NCI-H2029 treated with DMSO at 0.1 percent for 48 hours (cell line): ENCODE measurements at regions not wholly inside any gene's neighbourhood (a gene's known extent, or its start where the extent isn't known, plus 50 kb on each side); places are given as distances from the start of the nearest gene placed in this dataset.
"Not testable (repeated sequence)": the region's sequence is repeated elsewhere in the genome, so short reads cannot be mapped to it uniquely, and the experiment has no call there.

Experiments
- DNase-seq: peaks from one replicate; lab custom pipeline; 2025; lab: John Stamatoyannopoulos, UW

DNA sequence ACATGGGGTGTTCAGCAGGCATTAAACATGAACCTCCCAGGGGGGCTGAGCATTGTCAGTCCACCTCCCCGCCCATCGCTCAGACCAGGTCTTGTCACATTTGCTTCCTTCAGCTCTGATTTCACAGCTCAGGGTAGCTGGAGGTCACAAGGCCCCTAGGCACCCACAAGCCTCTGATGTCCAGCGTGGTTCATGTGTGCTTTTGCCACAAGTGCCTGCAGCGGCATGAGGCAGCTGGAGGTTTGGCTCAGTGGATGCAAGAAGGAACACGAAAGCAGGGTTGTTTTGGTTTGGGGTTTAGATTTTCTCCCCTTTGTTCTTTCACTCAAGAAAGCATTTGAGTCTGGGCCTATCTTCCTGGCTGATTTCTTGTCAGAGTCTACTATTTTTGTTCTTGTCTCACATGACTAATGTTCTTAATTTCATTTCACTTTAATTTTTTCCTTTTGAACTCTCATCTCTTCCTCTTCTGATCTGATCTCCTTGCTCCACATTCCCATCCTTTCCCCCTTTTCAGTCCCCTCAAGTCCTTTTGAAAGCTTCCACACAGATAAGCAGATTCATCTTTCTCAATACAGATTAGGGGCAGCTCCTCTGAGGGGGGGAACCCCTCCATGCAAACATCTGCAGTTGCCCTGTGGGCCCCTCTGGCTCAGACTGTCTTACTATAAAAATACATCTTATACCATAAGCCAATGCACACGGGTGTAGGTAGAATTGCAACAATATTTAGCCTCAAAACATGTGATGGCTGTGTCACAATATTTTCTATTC, 68.1 kb upstream of the CEP85L start:
- DNase-seq: no peak

DNA sequence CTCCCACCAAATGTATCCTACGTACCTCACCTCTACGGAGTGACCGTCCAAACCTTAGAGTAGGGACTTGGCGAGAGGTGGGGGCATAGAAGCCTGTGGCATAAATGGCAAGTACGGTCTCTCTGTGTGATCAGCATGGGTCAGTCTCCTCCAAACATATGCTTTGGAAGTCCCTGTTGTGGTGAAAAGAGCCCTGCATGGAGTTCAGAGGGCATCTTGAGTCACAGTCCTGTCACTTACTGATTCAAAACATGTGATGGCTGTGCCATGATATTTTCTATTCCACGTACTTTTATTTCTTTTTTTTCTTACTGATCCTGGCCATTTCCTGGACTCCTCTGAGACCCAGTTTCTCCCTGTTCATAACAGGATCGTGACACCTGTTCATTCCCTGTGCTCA, 67.5 kb upstream of the CEP85L start:
- no peak for DNase-seq

DNA sequence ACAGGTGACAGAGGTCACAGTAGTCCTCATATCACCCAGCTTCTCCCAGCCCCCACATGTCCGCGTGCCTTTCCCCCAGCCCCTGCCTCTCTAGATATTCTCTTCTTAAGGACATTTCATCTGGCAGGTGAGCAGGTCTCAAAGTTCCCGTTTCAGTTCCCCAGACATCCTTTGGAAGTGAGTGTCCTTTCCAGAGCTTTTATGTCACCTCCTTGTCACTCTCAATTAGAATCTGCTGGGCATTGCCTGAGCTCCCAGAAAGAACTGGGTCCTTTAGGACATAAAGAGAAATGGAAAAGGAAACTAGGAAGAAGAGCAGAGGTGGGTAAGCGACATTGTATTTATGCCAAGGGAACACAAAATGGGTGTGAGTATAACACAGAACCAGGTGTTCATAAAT, 66.9 kb upstream of the CEP85L start:
- DNase-seq: no peak

DNA sequence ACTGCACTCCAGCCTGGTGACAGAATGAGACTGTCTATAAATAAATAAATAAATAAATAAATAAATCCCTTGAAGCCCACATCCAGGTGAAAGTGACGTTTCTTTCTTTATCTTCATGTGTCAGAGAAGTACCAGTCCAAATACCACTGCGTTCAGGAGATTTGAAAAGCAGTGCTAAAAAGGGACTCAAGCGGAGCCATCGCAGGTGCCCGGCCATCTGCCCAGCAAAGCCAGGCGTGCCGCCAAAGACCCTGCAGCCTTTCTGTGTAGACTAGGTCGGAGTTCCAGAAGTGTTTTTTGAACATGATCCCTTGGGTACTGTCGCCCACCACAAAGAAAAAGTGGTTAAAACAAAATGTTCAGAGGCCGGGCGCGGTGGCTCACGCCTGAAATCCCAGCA, 65.7 kb upstream of the CEP85L start:
- no peak for DNase-seq

DNA sequence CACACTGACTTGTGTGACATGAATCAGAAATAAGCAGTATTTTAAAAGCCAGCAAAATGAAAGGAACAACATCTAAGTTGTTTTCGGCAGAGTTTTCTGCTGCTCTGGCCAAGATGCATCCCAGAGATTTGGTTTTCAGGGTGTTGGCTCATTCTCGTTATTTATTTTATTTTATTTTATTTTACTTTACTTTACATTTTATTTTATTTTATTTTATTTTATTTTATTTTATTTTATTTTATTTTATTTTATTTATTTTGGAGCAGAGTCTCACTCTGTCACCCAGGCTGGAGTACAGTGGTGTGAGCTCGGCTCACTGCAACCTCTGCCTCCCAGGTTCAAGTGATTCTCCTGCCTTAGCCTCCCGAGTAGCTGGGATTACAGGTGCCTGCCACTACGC, 64.5 kb upstream of the CEP85L start:
- DNase-seq: not testable (repeated sequence)

DNA sequence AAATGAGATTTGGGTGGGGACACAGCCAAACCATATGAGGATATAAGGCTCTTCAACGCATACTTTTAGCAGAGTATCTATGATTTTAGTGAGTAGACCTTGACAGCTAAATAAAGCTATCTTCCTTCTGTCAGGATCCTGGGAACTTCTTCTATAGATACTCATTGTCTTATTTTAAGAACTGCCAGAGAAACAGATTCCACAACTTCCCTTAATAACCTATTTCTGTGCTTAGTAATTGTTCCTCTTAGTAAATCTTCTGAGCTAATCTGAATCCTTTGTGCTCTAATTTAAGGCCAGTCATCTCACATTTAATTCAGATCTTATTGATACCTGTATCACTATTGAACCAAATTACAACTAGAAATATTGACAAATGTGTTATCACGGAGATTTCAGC, 64.0 kb upstream of the CEP85L start:
- no peak for DNase-seq

DNA sequence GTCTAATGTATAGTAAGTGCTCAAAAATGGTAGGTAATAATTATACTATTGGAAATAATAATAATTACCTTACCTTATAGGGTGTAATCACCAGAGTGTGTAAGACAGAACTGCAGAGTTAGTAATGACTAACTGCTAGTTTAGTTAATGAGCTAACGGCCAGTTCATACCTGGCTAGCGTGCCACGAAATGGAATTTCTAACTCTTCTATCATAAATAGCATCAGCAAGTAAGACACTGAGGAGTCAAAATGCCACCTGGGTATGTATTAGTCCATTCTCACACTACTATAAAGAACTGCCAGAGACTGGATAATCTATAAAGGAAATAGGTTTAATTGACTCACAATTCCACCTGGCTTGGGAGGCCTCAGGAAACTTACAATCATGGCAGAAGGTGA, 63.4 kb upstream of the CEP85L start:
- DNase-seq: no peak

DNA sequence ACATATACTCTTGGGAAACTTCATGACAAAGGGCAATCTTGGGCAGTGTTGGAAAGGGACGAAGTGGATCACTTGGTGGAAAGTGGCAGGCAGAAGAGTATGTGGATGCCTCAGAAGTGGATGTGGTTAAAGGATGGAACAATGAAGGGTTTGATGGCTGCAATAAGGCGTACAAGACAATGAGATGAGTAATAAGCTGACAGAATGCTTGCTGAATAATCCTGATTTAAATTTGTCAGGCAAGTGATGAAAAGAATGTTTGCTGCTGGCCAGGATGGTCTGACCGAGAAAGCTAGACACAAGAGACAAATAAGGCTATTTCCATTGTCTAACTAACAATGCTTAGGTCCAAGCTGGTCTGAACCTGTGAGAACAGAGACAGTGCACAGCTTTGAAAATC, 61.6 kb upstream of the CEP85L start:
- DNase-seq: no peak

DNA sequence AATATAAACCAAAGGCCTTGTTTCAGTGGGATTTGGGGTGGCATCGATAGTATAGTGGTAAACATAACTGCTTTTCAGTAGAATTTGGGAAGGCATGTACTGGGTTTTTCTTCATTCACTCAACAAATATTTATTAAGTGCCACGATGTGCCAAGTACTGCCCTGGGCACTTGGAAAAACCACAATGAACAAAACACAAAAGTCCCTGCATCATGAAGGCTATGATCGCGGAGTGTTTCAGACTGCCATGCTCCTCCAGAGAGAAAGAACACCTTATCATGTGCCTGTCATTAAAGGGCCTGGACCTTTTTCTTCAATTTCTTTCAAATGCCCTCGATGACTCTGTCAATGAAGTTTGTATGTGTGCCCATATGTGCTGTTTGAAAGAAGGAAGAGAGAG, 59.2 kb upstream of the CEP85L start:
- DNase-seq: peak; percentile 63

DNA sequence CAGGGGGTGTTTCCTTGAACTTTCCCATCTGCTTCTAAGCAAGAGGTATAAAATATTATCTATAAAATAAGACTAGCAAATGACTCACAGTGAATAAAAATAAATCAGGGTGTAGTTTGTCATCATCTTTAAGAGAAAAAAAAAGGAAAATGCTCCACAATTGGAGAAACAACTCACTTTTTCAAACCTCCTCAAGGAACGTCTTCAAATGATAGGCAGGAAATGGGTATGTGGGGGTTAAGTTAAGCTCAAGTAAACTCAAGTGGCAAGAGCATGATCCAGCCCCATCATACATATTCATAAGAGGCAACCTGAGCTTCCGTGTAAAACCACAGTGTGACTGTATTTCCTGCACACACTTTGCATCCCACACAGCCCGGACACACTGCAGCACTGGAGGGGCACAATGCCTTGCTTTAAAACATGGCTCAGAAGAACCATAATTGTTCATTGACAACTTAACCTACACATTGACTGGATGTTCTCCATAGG, 58.5 kb upstream of the CEP85L start:
- peak; percentile 80 for DNase-seq

DNA sequence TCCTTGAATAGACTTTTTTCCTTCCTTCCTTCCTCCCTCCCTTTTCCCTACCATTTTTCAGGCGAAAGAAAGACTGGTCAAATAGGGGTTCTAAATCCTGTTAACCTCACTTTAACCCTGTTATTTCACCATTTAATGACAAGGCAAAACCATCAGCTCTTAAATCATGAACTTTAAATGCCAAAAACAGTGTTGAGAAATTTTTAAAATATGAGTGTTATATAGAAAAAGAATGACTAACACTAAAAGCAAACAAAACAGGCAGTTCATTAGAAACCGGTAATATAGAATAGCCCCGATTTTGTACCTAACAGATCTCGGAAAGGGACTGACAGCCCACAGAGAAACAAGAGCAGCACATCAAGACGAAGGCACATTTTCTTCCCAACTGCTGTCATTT, 57.4 kb upstream of the CEP85L start:
- no peak for DNase-seq

DNA sequence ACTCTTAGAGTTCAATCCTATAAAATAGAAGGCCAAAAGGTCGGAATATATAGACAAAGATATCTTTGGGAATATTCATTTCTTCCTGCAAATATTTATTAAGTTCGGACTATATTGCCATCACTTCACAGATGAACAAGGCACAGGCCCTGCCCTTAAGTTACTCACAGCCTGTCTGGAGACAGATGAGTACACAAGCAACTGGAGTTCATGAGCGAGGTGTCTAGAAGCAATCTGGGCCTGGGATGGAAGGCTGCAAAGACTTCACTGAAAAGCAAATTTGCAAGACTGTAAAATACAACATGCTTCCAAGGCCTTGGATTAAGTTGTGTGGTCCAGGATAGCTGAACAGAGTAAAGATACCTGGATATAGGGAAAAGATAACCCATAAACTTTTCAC, 56.7 kb upstream of the CEP85L start:
- DNase-seq: no peak

DNA sequence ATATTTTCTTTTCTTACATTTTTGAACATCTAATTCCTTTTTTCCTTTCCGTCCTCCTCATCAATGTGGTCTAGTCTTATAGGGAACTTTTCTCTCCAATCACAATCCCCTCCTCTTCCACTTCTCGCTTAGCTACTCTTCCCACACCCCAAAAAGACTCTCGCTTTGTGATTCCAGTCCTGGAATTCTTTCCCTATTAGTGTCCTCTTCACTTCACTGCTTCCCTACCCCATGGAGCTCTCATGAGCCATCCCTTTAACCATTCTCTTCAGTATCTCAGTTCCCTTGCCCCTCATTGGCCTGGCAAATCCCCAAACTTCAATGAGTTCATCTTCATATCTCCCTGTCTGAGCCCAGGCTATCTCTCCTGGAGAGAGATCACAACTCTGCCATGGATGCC, 55.3 kb upstream of the CEP85L start:
- no peak for DNase-seq

DNA sequence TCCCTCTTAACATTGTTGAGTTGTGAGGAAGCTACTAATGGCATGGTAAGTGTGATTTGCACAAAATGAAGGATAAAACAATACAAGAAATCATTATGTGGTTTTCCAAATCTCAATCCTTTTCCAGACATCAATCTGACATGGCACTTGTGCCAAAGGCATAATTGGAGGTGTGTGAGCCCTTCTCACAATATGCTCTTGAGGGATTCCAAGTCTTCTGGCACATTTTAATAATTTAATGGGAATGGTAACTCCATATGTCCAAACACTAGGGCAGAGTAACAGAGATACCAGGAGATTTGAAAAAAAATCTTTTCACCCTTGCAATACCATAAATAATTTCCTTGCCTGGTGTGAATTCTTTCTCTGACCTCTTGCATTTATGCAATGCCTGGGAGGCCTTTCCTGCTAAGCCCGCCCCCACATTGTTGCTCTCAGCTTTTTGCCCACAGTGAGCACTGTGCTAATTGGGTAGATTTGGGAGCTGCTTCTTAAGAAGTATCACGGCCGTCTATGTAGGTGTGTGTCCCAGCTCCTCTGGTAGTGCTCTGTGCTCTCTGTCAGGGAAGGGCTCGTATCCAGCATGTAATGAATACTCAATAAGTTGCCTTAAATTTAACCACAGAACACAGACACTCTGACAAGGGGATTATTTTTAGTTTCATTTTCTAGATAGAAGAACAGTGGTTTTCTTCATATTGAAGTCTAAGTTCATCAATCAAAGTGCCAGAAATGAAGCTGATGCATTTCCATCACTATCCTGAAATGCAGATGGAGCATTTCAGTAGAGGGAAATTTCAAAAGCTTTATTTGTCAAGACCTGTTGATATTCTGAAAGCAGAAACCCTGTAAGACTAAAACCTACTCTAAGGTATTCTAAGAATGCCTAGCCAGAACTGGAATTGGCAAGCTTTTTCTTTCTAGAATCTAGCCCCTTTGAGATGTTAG, 54.4 kb upstream of the CEP85L start:
- DNase-seq: no peak

DNA sequence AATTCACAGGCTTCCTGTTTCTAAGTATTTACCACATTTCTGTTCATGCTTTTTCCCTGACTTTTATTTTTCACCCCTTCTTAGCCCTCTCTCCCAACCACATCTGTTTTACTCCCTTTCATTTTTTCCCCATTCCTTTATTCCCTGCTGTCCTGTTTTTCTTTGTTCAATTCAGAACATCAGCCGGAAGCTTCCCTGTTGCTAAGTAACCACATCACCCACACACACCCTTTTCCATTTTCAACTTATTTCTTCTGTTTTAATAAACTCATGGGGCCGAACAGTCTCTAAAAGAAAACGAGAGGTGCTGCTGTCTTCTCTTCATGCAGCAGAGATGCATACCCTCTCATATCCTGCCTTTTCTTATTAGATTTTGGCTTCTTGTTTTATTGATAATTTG, 53.5 kb upstream of the CEP85L start:
- DNase-seq: no peak

DNA sequence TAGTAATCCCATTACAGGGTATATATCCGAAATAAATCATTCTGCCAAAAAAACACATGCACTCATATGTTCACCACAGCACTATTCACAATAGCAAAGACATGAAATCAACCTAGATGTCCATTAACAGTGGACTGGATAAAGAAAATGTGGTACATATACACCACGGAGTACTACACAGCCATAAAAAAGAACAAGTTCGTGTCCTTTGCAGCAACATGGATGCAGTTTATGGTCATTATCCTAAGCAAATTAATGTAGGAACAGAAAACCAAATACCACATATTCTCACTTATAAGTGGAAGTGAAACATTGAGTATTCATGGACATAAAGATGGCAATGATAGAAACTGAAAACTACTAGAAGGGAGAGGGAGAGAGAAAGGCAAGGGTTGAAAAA, 49.9 kb upstream of the CEP85L start:
- DNase-seq: not testable (repeated sequence)
